GM21526 (cell line): ENCODE measurements at regions not wholly inside any gene's neighbourhood (a gene's known extent, or its start where the extent isn't known, plus 50 kb on each side); places are given as distances from the start of the nearest gene placed in this dataset.

Experiments
- ATAC-seq: cut with Tn5 transposase; IDR thresholded peaks from one replicate; pipeline ENCODE4 v1.9.1; 2021; ENCODE audit warnings: moderate library complexity; ENCODE audit not compliant: unreplicated experiment, low FRiP score

DNA sequence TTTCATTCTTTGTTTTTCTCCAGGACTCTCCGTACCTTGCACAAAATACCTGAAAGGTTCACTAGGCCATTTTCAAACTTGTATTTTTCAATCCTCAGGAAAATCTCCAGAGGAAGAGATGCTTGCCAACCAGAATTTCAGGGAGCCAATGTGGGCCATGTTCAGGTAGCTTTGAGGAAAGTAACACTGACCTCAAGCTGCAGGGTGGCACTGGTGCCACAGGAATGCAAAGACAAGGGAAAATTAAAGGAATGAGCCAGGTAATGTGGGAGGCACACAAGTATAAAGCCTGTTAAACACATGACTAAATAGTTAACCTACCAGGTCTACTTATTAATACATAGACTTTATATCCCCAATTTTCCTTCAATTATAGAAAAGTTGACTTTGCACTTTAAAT is 51.9 kb upstream of the GAP43 start:
- ATAC-seq, result no peak
